Motor neuron (in vitro differentiated cells): ENCODE measurements at regions not wholly inside any gene's neighbourhood (a gene's known extent, or its start where the extent isn't known, plus 50 kb on each side); places are given as distances from the start of the nearest gene placed in this dataset.

Source experiments
- ATAC-seq, 8 experiments: fragments of 200-7000 bp; cut with Tn5 transposase; replicated peaks in 6 of 8; 2 replicates each; pipeline ENCODE4 v1.8.0; 2021; ENCODE audit warnings: mild to moderate bottlenecking in 8 of 8, moderate library complexity in 8 of 8
- H3K27ac ChIP-seq, 2 donors: fragments of 250-450 bp; sonication (Bioruptor Pico); 2 replicates each; pipeline ENCODE4 v1.9.0; 2021; ENCODE audit warnings: antibody characterized with exemption in 2 of 2, mild to moderate bottlenecking in 2 of 2, moderate library complexity in 1 of 2
- H3K4me1 ChIP-seq, 2 donors: fragments of 250-450 bp; sonication (Bioruptor Pico); replicated peaks in 1 of 2; 2 replicates each; pipeline ENCODE4 v1.6.1; 2021; ENCODE audit warnings: antibody characterized with exemption in 2 of 2, mild to moderate bottlenecking in 2 of 2, moderate library complexity in 1 of 2
- H3K4me3 ChIP-seq, 5 donors: fragments of 250-450 bp; sonication (Bioruptor Pico); 2 replicates each; pipeline ENCODE4 v1.9.0; 2021; ENCODE audit warnings: antibody characterized with exemption in 5 of 5, mild to moderate bottlenecking in 5 of 5, moderate library complexity in 4 of 5
- WGBS, 10 experiments: fragments of 450-650 bp; shearing (Covaris generic); methylation state at CpG; one replicate each; pipeline ENCODE4 v1.0.0; 2022; 5-methylcytosine and 5-hydroxymethylcytosine counted together
- in situ Hi-C, 9 experiments: fragments of 400-800 bp; cut with MboI; loops; one replicate each; pipeline ENCODE4 v1.15.0; 2021; ENCODE audit warnings: low sequenced_read_pairs in 9 of 9, low pct_unique_long_range_greater_than_20kb in 2 of 9; ENCODE audit not compliant: unreplicated experiment in 9 of 9

DNA sequence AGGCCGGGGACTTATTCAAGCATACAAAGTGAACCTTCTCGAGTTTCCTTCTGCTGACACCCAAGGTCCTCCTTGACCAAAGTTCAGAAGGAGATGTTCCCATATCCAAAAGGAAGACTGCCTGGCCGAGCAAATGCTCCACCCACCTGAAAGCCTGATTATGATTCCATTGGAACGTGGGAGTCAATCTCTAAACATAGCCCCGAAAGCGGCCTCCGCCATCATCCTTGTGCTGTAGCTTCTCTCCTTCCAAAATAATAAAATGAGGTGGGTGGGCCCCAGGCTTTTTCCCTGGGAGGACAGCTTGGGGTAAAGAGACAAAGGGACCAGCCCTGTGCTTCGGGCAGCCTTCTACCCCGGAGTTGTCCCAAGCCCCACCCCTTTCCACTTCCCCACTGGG lies 355.6 kb upstream of the SLC30A5 start:
- WGBS, 10 experiments = 67 to 100% (median 88%) methylated on average over 2 to 3 of the region's 9 CpGs; no CpG with 5 or more reads in 6 of the 10 experiments
- Histone ChIP-seq H3K4me3 (no peak overlapping the region), H3K27ac (no peak overlapping the region), H3K4me1 (peaks cover 0 to 3% of the 10 kb centered on the region in 2 donors)
- ATAC-seq = no peak
- in situ Hi-C loops = no loop called here

DNA sequence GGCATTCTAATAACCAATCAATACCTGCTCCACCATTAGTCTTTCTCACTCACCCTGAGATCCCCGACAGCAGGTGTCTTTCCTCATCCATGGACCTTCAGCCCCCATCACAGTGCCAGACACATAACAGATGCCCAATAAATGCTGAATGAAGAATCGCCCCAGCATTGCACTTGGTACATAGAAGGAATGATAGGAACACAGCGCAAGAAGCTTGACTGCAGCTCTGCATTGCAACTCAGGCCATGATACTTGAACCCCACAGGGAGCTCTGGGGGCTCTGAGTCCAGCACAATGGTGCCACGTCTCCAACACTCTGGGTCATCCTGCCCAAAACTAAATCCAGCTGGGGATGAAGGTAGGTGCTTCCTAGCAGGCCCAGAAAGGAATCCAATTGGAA lies 355.0 kb upstream of the SLC30A5 start:
- H3K27ac ChIP-seq = no peak overlapping the region
- in situ Hi-C loops = no loop called here
- no peak overlapping the region for H3K4me3 ChIP-seq
- H3K4me1 ChIP-seq = peaks cover 0 to 3% of the 10 kb centered on the region in 2 donors
- ATAC-seq = no peak
- 20 to 100% (median 96%) methylated on average over 1 to 3 of the region's 4 CpGs; no CpG with 5 or more reads in 2 of the 10 experiments for WGBS, 10 experiments

DNA sequence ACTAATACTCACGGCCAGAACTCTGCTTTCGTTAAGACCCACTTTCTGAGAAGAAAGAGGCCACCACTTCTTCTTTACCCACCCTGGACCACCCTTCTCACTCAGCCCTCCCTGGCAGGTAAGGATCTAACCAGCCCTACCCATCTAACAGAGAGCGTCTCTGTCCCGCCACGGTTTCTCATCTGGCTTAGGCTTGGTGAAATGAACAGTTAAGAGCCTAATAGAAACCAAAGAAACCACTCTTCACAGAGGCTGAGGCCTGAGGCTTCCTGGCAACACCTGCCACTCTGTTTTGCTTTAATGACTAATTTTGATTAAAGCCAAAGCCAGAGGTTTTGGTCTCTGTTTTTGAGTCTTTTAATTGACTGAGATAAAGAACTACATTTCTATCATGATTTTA lies 354.1 kb upstream of the SLC30A5 start:
- in situ Hi-C loops = no loop called here
- H3K4me1 ChIP-seq = peaks cover 0 to 3% of the 10 kb centered on the region in 2 donors
- no peak overlapping the region for H3K4me3 ChIP-seq
- WGBS, 10 experiments = 53 to 100% (median 86%) methylated on average over 2 to 4 of the region's 5 CpGs; no CpG with 5 or more reads in 2 of the 10 experiments
- no peak for ATAC-seq
- no peak overlapping the region for H3K27ac ChIP-seq

GRCh38 chr5:68740226-68740910 lies 353.4 kb upstream of the SLC30A5 start:
- 67 to 100% (median 94%) methylated on average over 1 to 6 of the region's 6 CpGs; no CpG with 5 or more reads in 1 of the 10 experiments for WGBS, 10 experiments
- Histone ChIP-seq H3K4me1 (peaks cover 0 to 3% of the 10 kb centered on the region in 2 donors), H3K4me3 (no peak overlapping the region), H3K27ac (no peak overlapping the region)
- in situ Hi-C loops = no loop called here
- ATAC-seq = peak in 2 of 8 experiments; percentile 36 to 42

DNA sequence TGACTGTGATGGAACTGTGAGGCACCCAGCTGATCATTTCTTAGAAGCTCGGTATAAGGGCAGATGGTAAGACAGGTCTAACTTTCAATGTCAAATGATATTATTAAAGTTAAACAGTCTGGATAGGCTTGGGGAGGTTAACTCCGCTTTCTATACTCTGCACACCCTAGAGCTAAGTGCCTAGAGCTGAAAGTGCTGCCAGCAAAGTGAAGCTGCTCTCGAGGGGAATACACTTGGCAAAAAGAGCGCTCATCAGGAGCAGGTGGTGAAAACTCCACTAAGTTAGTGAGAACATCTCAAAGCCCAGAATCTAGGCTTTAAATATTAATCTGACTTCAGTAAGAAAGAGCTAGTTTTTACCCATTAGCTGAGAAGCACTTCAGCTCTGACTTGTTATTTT lies 349.6 kb upstream of the SLC30A5 start:
- whole genome bisulfite sequencing, 10 experiments = 50 to 100% (median 80%) methylated on average over 1 to 4 of the region's 4 CpGs; no CpG with 5 or more reads in 1 of the 10 experiments
- no peak overlapping the region for H3K27ac ChIP-seq
- no peak for ATAC-seq
- H3K4me1 ChIP-seq = peaks cover 0 to 3% of the 10 kb centered on the region in 2 donors
- in situ Hi-C loops = no loop called here
- no peak overlapping the region for H3K4me3 ChIP-seq

DNA sequence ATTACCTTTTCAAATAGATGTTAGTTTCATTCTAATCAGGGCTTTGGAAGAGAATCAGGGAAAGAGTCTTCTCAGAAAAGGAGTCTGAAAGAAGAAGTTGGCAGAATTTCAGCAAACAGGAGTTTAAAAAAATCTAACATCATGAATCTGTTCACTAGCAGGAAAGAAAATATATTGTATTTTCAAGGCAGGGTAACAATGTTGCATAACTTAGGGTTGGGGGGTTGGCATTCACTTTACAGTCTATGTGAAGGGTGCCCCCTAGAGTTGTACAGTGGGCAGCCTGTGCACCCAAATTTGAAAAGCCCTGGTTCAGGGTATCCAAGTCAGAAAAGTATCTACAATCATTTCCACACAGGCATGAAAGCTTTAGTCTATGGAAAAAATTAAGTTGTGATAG lies 348.4 kb upstream of the SLC30A5 start:
- no peak overlapping the region for H3K27ac ChIP-seq
- peak in 1 of 8 experiments; percentile 19 for ATAC-seq
- H3K4me3 ChIP-seq = no peak overlapping the region
- in situ Hi-C loops = no loop called here
- H3K4me1 ChIP-seq = peaks cover 0 to 3% of the 10 kb centered on the region in 2 donors

- in situ Hi-C loops = no loop called here
- 0 to 100% (median 53%) methylated on average over 1 to 4 of the region's 4 CpGs; no CpG with 5 or more reads in 3 of the 10 experiments for WGBS, 10 experiments
- H3K27ac ChIP-seq = no peak overlapping the region
These were observed 347.6 kb upstream of the SLC30A5 start for GRCh38 chr5:68746220-68746619.

GRCh38 chr5:68746643-68747420 lies 347.0 kb upstream of the SLC30A5 start:
- ATAC-seq = no peak
- no peak overlapping the region for H3K4me3 ChIP-seq
- in situ Hi-C loops = no loop called here
- WGBS, 10 experiments = 47 to 100% (median 83%) methylated on average over 1 to 11 of the region's 14 CpGs; no CpG with 5 or more reads in 1 of the 10 experiments
- H3K4me1 ChIP-seq = peaks cover 0 to 8% of the 10 kb centered on the region in 2 donors
- H3K27ac ChIP-seq = no peak overlapping the region

More at GRCh38 chr5:68746220-68746619, 347.6 kb upstream of the SLC30A5 start:
- H3K4me3 ChIP-seq = no peak overlapping the region
- ATAC-seq = no peak
- peaks cover 1 to 2% of the 10 kb centered on the region in 2 donors for H3K4me1 ChIP-seq

GRCh38 chr5:68747521-68747920 lies 346.3 kb upstream of the SLC30A5 start:
- peaks cover 0 to 8% of the 10 kb centered on the region in 2 donors for H3K4me1 ChIP-seq
- WGBS, 10 experiments = 52 to 100% (median 91%) methylated on average over 1 to 4 of the region's 4 CpGs
- H3K27ac ChIP-seq = no peak overlapping the region
- ATAC-seq = no peak
- no peak overlapping the region for H3K4me3 ChIP-seq
- in situ Hi-C loops = no loop called here

DNA sequence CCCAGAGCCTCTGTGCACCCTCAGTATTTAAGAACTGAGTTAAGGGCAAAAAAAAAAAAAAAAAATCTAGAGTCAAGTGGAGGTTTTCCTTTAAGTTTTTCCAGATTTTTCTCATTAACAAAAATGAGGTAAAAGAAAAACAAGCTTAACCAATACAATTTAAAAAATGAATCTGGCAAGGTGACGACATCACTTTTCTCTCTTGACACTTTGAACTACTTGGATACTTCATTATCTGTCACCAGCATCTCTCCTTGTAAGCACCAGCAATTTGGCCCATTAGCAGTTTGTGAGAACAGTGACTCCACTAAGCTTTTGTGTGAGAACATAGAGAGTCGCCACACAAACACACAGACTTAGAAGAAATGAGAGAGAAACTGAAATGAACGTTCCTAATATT lies 345.7 kb upstream of the SLC30A5 start:
- Histone ChIP-seq H3K27ac (no peak overlapping the region), H3K4me1 (peaks cover 0 to 8% of the 10 kb centered on the region in 2 donors), H3K4me3 (no peak overlapping the region)
- ATAC-seq = no peak
- in situ Hi-C loops = no loop called here
- 24 to 100% (median 73%) methylated on average over 1 to 3 of the region's 3 CpGs for WGBS, 10 experiments

GRCh38 chr5:68749077-68749476 lies 344.7 kb upstream of the SLC30A5 start:
- H3K4me1 ChIP-seq = peaks cover 0 to 8% of the 10 kb centered on the region in 2 donors
- no peak overlapping the region for H3K27ac ChIP-seq
- no peak overlapping the region for H3K4me3 ChIP-seq
- peak in 2 of 8 experiments; percentile 21 to 91 for ATAC-seq
- WGBS, 10 experiments = 40 to 89% (median 80%) methylated on average over 1 to 2 of the region's 2 CpGs; no CpG with 5 or more reads in 3 of the 10 experiments
- in situ Hi-C loops = no loop called here

DNA sequence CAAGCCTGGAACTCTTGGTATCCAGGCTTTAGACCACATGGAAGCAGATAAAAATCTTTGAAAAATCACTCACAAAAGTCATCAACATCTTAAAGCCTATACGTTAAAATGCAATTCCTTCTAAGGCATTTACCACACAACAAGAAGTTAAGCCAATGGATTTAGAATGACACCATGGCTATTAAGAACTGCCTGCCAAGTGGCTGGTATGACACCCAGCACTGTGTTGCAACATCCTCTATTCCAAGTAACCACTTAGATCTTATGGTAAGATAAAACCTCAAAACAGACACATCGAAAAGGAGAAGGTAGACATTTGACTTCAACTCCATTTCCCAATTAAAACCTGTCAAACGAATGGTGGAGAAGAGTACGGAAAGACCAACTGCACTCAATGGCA lies 344.2 kb upstream of the SLC30A5 start:
- H3K4me3 ChIP-seq = no peak overlapping the region
- peaks cover 0 to 8% of the 10 kb centered on the region in 2 donors for H3K4me1 ChIP-seq
- in situ Hi-C loops = no loop called here
- no peak overlapping the region for H3K27ac ChIP-seq
- WGBS, 10 experiments = 43 to 100% (median 91%) methylated on average over 1 to 4 of the region's 4 CpGs
- no peak for ATAC-seq

- Histone ChIP-seq H3K4me3 (no peak overlapping the region), H3K27ac (no peak overlapping the region), H3K4me1 (peaks cover 0 to 8% of the 10 kb centered on the region in 2 donors)
- 0 to 100% (median 81%) methylated on average over 1 to 3 of the region's 3 CpGs; no CpG with 5 or more reads in 1 of the 10 experiments for WGBS, 10 experiments
- in situ Hi-C loops = no loop called here
- peak in 3 of 8 experiments; percentile 32 to 47 (median 37) for ATAC-seq
These were observed 342.2 kb upstream of the SLC30A5 start for GRCh38 chr5:68751661-68752060.
